Left ventricle myocardium inferior (tissue), 1 donor: ENCODE measurements at regions not wholly inside any gene's neighbourhood (a gene's known extent, or its start where the extent isn't known, plus 50 kb on each side); places are given as distances from the start of the nearest gene placed in this dataset.

Experiments
- DNase-seq: peaks from one replicate; pipeline ENCODE4 v3.0.0-alpha.2; 2020
- H3K27ac ChIP-seq: fragments of 200-600 bp; replicated peaks from 2 replicates; pipeline ENCODE4 v1.8.0; 2021
- H3K27me3 ChIP-seq: fragments of 200-600 bp; 2 replicates; pipeline ENCODE4 v1.8.0; 2021; ENCODE audit warnings: low read depth
- H3K36me3 ChIP-seq: fragments of 200-600 bp; 2 replicates; pipeline ENCODE4 v1.8.0; 2021
- H3K4me1 ChIP-seq: fragments of 200-600 bp; 2 replicates; pipeline ENCODE4 v1.8.0; 2021
- H3K4me3 ChIP-seq: fragments of 200-600 bp; 2 replicates; pipeline ENCODE4 v1.8.0; 2021; ENCODE audit warnings: mild to moderate bottlenecking, moderate library complexity
- H3K9me3 ChIP-seq: fragments of 200-600 bp; replicated peaks from 2 replicates; pipeline ENCODE4 v1.8.0; 2021
- intact Hi-C: fragments of 100-400 bp; cut with micrococcal nuclease; formaldehyde crosslinking; loops from one replicate; pipeline ENCODE4 v1.11.0; 2022
- TF ChIP-seq, protein P1 (sequence below): fragments of 200-600 bp; IDR thresholded peaks from 2 replicates; pipeline ENCODE4 v1.8.0; 2021; ENCODE audit warnings: antibody characterized with exemption, mild to moderate bottlenecking, borderline replicate concordance
- donor health status: DM: no; HTN: yes; CAD: no; lungs with severe emphysema.

GRCh38 chr5:4674166-4674565 is 466.0 kb upstream of the ADAMTS16 start:
- no peaks in the 10 kb centered on the region for H3K36me3 ChIP-seq
- H3K27me3 ChIP-seq: peaks cover 34% of the 10 kb centered on the region
- no peaks in the 10 kb centered on the region for H3K4me1 ChIP-seq
- no peaks in the 10 kb centered on the region for H3K9me3 ChIP-seq
- TF ChIP-seq, protein P1, sequence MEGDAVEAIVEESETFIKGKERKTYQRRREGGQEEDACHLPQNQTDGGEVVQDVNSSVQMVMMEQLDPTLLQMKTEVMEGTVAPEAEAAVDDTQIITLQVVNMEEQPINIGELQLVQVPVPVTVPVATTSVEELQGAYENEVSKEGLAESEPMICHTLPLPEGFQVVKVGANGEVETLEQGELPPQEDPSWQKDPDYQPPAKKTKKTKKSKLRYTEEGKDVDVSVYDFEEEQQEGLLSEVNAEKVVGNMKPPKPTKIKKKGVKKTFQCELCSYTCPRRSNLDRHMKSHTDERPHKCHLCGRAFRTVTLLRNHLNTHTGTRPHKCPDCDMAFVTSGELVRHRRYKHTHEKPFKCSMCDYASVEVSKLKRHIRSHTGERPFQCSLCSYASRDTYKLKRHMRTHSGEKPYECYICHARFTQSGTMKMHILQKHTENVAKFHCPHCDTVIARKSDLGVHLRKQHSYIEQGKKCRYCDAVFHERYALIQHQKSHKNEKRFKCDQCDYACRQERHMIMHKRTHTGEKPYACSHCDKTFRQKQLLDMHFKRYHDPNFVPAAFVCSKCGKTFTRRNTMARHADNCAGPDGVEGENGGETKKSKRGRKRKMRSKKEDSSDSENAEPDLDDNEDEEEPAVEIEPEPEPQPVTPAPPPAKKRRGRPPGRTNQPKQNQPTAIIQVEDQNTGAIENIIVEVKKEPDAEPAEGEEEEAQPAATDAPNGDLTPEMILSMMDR: no peak
- intact Hi-C loops: no loop called here
- H3K27ac ChIP-seq: no peak overlapping the region
- no peak for DNase-seq
- no peak overlapping the region for H3K4me3 ChIP-seq

GRCh38 chr5:4676934-4677333 is 463.2 kb upstream of the ADAMTS16 start:
- Histone ChIP-seq H3K27ac (no peak overlapping the region), H3K9me3 (peaks cover 9% of the 10 kb centered on the region), H3K27me3 (peaks cover 17% of the 10 kb centered on the region), H3K4me1 (no peaks in the 10 kb centered on the region), H3K36me3 (no peaks in the 10 kb centered on the region), H3K4me3 (no peak overlapping the region)
- TF ChIP-seq, protein P1: no peak
- DNase-seq: no peak
- intact Hi-C loops: no loop called here

- Histone ChIP-seq H3K4me1 (no peaks in the 10 kb centered on the region), H3K27me3 (no peaks in the 10 kb centered on the region), H3K36me3 (no peaks in the 10 kb centered on the region), H3K27ac (no peak overlapping the region), H3K9me3 (peaks cover 31% of the 10 kb centered on the region), H3K4me3 (no peak overlapping the region)
- TF ChIP-seq, protein P1: no peak
- intact Hi-C loops: no loop called here
- DNase-seq: no peak
Measured at GRCh38 chr5:4684946-4685345, 455.2 kb upstream of the ADAMTS16 start.

DNA sequence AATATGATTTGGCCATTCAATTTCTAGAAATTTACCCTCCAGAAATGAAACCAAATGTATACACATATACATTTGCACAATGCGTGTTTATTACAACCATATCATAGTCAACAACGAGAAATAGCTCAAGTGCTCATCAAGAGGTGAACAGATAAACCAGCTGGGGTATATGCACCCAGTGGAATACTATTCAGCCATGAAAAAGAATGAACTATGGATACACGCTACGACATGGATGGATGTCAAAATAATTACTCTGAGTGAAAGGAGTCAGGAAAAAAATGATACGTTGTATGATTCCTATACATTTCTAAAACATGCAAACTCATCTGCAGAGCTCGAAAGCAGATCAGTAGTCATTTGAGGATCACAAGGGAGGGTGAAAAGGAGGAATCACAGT is 441.5 kb upstream of the ADAMTS16 start:
- TF ChIP-seq, protein P1: no peak
- Histone ChIP-seq H3K27me3 (peaks cover 8% of the 10 kb centered on the region), H3K36me3 (no peaks in the 10 kb centered on the region), H3K27ac (no peak overlapping the region), H3K4me1 (no peaks in the 10 kb centered on the region), H3K4me3 (no peak overlapping the region), H3K9me3 (peaks cover 5% of the 10 kb centered on the region)
- intact Hi-C loops: no loop called here
- DNase-seq: no peak

- Histone ChIP-seq H3K4me3 (no peak overlapping the region), H3K4me1 (no peaks in the 10 kb centered on the region), H3K36me3 (no peaks in the 10 kb centered on the region), H3K27me3 (peaks cover 8% of the 10 kb centered on the region), H3K27ac (no peak overlapping the region), H3K9me3 (peaks cover 5% of the 10 kb centered on the region)
- no peak for DNase-seq
- TF ChIP-seq, protein P1: no peak
- intact Hi-C loops: no loop called here
Measured at GRCh38 chr5:4699592-4699991, 440.5 kb upstream of the ADAMTS16 start.

GRCh38 chr5:4700069-4700468 is 440.1 kb upstream of the ADAMTS16 start:
- H3K27me3 ChIP-seq: peaks cover 8% of the 10 kb centered on the region
- TF ChIP-seq, protein P1: peak; percentile 54
- H3K9me3 ChIP-seq: peaks cover 5% of the 10 kb centered on the region
- H3K36me3 ChIP-seq: no peaks in the 10 kb centered on the region
- no peak overlapping the region for H3K27ac ChIP-seq
- no peak overlapping the region for H3K4me3 ChIP-seq
- intact Hi-C loops: no loop called here
- DNase-seq: peak; percentile 24
- H3K4me1 ChIP-seq: no peaks in the 10 kb centered on the region
